HG03460 (cell line): ENCODE measurements at regions not wholly inside any gene's neighbourhood (a gene's known extent, or its start where the extent isn't known, plus 50 kb on each side); places are given as distances from the start of the nearest gene placed in this dataset.
"Not testable (repeated sequence)": the region's sequence is repeated elsewhere in the genome, so short reads cannot be mapped to it uniquely, and the experiment has no call there.

Experiments
- ATAC-seq: cut with Tn5 transposase; IDR thresholded peaks from one replicate; pipeline ENCODE4 v1.9.1; 2021; ENCODE audit not compliant: unreplicated experiment

GRCh38 chr6:140376209-140376608 lies 1001.8 kb upstream of the CITED2 start:
- ATAC-seq, result no peak

- ATAC-seq, result not testable (repeated sequence)
These were observed 999.3 kb upstream of the CITED2 start for GRCh38 chr6:140373728-140374127.

DNA sequence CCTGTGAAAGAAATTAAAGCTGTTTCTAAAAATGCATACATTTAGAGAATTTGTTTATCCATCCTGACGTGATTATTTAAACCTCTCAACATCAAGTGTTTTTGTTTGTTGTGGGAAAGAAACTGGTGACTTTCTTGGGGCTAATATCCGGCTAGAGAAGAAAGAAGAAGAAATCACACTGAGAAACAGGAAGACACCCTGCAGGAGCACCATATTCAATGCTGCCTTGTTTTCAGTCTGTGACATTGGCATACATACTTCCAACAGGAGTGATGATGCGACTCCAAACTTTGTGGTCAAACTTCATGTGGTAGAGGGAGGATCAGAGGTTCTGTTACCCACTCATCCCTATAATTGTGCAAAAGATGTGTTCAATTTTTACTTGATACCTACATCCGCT lies 997.6 kb upstream of the CITED2 start:
- ATAC-seq, result no peak

DNA sequence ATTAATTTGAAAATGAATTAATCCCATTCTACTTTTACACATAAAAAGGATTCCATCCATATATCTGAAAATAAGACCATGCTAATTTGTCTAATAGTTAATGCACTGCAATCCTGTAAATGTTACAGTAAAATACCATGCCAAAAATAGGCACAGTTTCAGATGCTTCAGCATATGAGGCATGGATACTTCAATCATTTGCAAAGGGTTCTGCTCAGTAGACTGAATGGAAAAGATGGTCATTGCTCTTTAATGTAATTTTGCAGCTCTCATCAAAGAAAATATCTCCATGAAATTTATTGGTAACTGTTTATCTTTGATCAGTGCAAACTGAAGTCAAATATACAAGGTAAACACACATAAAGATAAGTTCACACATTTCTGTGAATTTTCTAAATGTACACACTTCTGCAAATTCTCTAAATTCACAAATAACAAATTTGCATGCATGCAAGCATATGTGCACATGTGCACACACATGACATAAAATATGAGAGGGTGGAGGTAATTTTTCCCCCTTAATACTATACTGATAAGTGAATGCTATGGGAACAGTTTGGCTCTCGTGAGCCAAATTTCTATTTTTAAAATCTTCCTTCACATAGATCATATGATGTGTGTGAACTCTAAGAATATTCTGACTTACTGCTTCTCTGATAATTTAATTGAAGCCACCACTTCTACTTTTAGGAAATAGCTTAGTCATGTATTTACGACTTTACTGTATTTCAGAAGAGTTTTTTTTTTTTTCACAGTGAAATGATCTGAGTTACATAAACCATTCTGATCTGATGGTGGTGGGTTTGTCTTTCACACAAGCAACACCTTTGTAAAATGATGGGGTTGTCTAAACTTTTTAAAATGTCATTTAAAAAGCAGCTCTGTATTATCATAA lies 996.8 kb upstream of the CITED2 start:
- no peak for ATAC-seq

DNA sequence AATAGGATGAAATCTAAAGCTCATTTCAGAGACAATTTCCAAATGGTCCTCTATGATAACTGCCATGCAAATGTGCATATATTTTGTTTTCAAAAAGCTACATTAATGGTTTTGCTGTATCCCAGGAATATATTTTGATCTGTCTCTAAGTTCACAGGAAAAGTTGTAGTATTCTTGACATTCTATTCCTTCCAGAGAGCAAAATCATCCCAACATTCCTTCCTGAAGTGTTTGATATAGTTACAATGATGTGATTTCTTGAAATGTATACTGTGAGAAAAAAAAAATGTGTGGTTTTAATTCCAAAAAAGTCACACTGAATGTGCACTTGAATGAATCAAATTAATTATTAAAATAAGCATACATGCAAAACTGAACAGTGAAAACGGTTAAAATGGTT lies 996.0 kb upstream of the CITED2 start:
- no peak for ATAC-seq

- no peak for ATAC-seq
These were observed 992.5 kb upstream of the CITED2 start for GRCh38 chr6:140366991-140367390.

DNA sequence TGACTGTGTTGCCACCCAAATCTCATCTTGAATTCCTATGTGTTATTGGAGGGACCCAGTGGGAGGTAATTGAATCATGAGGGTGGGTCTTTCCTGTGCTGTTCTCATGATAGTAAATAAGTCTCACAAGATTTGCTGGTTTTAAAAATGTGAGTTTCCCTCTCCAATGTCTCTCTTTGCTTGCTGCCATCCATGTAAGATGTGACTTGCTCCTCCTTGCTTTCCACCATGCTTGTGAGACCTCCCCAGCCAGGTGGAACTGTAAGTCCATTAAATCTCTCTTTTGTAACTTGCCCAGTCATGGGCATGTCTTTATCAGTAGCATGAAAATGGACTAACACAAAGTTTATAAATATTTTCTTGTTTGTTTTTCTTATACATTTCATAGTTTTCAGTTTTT lies 990.5 kb upstream of the CITED2 start:
- ATAC-seq, result no peak

DNA sequence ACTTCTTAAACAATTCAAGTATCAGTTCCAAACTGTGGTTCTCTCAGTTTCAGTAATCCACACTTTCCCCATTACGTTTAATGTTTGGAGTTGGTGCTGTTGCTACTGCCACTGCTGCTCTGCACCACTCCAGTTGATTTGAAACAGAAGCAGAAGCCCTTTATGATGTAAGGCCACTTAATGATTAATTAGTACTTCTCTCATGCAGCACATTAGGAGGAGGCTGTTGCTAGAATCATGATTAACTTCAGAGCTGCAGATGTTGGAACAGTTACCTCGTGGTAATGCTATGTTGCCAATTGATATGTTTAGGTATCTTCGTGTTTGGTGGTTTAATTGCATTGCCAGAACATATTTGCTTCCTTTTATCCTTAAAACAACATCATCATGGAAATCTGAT lies 986.2 kb upstream of the CITED2 start:
- ATAC-seq, result no peak

DNA sequence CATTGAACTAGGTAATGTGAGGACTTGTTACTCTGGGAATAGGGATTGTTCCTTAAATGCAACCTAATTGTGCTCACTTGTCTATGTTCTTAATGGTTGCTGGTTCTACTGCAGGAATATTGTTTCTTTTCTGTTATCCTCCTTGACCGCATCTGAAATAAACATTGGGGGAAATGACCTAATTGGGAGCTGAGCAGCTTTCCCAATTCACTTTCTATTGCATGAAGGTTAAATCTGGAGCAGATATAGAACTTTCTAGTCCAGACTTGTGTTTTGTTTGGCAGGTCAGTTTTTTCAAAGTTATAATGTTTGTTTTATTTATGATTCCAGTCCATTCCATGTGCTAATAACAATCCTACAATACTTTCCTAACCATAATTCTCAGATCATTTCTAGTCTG lies 981.0 kb upstream of the CITED2 start:
- ATAC-seq, result no peak

- ATAC-seq, result no peak
These were observed 979.8 kb upstream of the CITED2 start for GRCh38 chr6:140354296-140354695.

DNA sequence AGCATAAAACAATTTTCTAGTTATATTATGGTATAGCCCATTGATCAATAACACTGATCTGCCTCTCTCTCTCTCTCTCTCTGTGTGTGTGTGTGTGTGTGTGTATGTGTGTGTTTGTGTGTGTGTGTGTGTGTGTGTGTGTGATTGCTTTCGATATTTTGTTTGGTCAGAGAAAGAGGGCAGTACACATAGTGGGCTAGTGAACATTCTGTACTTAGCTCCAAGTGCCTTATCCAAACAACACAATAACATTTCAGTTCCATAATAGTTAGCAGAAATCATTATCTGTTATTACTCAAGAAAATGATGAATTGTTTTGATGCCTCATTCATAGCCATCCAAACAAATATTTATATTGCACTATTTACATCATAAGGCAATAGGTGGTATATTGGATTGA lies 979.1 kb upstream of the CITED2 start:
- ATAC-seq, result no peak

GRCh38 chr6:140346428-140346827 lies 972.0 kb upstream of the CITED2 start:
- no peak for ATAC-seq

- no peak for ATAC-seq
These were observed 971.5 kb upstream of the CITED2 start for GRCh38 chr6:140345935-140346334.

DNA sequence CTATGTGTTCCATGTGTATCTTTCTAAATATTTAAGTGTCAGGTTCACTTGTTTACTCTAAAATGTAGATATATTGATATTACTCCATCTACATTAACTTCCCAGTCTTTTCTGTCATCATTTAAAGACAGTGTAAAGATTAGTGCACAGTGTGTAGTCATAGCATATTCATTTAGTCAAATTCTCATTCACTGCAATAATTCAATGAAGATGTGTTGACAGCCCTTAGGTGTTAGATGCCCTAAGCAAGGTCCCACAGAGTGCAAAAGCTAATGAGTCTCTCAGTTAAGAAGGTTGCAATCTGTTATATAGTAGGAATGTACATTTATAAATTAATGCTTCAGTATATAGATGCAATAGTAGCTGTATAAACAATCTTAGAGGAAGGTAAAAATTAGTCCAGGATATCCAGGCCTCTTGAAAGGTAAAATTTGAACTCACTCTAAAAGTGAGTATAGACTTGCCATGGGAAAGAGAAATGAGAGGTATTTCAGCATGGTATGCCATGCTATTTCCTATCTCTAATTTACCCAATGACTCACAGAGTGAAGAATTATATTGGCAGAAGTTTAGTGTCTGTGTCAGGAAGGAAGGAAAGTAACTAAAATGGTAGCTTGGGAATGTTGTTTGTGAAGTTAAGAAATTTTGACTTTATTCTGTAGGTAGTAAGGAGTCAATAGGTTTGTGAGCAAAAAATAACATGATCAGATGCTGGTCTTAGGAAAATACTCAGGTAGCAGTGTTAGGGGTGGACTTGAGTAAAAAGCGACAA lies 969.9 kb upstream of the CITED2 start:
- no peak for ATAC-seq

GRCh38 chr6:140343128-140343527 lies 968.7 kb upstream of the CITED2 start:
- ATAC-seq, result no peak

DNA sequence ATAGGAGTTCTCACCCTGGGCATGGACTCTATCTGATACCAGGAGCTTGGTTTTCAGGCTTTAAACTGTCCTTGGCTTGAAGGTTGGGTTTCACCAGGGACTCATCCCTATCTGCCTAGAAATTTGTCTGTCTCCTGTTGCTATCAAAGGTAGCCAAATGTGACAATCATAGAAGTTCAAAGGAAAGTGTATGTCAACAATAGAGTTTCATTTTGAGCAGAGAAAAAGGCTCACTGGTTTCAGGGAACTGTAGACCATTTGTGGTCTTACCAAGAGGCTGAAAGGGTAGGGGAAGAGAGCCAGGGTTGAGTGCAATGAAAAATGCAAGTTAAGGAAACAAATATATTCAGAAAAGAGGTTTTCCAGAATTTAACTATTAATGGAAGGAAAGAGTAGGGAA lies 966.8 kb upstream of the CITED2 start:
- ATAC-seq, result no peak

DNA sequence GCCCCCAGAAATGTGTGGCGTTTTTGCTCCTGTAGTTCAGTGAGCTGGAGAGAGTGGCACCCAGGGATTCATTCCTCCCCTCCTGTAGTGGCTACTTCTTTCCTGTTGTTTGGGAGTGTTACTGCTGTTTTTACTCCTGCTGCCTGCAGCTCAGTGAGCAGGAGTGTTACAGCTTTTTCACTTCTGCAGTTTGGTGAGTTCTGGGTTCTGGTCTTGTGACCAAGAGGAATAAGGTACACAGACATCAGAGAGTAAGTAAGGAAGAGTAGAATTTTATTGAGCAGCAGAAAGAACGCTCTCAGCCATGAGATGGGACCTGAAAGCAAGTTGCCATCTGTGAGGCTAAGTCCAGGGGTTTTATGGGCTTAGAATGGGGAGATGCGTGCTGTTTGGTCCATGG lies 966.3 kb upstream of the CITED2 start:
- no peak for ATAC-seq

DNA sequence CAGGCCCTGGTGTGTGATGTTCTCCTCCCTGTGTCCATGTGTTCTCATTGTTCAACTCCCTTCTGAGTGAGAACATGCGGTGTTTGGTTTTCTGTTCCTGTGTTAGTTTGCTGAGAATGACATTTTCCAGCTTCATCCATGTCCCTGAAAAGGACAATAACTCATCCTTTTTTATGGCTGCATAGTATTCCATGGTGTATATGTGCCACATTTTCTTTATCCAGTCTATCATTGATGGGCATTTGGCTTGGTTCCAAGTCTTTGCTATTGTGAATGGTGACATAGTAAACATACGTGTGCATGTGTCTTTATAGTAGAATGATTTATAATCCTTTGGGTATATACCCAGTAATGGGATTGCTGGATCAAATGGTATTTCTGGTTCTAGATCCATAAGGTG lies 964.6 kb upstream of the CITED2 start:
- not testable (repeated sequence) for ATAC-seq

GRCh38 chr6:140321891-140322290 lies 947.4 kb upstream of the CITED2 start:
- ATAC-seq, result no peak

GRCh38 chr6:140320081-140321080 lies 945.9 kb upstream of the CITED2 start:
- no peak for ATAC-seq

DNA sequence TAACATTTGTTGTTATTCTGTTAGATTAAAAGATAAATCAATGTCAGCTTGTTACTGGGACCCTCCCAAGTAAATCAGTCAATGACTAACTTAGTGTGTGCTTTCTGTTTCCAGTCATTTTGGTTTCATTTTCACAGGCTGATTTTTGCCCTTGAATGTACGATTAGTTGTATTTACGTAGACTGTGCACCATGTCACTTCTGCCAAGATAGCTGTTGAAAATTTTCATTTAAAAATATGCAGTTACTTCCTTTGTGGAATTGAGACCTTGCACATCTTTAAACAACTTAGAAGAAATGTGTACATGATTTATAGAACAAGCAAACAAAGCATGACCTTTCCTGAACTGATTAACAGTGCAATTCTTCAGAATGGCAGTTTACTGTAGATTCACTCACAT lies 944.8 kb upstream of the CITED2 start:
- ATAC-seq, result peak; percentile 82
